ENCODE measurements at regions not wholly inside any gene's neighbourhood (a gene's known extent, or its start where the extent isn't known, plus 50 kb on each side); places are given as distances from the start of the nearest gene placed in this dataset.

GRCh38 chrX:34294665-34295064 is 162.6 kb upstream of the FAM47A start:
- CTCF ChIA-PET, result no interaction called here
- FAIRE-seq (no peak), DNase-seq (ENCODE audit: low read depth, low spot score) (no peak)
- intact Hi-C loops (cut with micrococcal nuclease), result no loop called here
- Histone ChIP-seq H3K9ac (replicated peaks; ENCODE audit: extremely low read depth, insufficient read depth, low read length) (no peak overlapping the region), H3K27me3 (ENCODE audit: control insufficient read depth in 2 of 2, insufficient read depth in 2 of 2, low read length in 2 of 2) (no peaks in the 10 kb centered on the region), H3K4me1 (ENCODE audit: control insufficient read depth, extremely low read depth, insufficient read depth, low read length) (no peaks in the 10 kb centered on the region), H3K4me3 (replicated peaks in 1 of 3; ENCODE audit: insufficient read depth in 1 of 3, low read depth in 1 of 3, low read length in 3 of 3) (no peak overlapping the region), H3K4me2 (ENCODE audit: insufficient read depth, low read length) (no peak overlapping the region), H3K79me2 (ENCODE audit: control insufficient read depth, insufficient read depth, low read length) (no peaks in the 10 kb centered on the region), H3K27ac (ENCODE audit: insufficient read depth, low read depth, low read length) (no peak overlapping the region), H4K20me1 (replicated peaks; ENCODE audit: control insufficient read depth, extremely low read depth, insufficient read depth, low read length) (no peaks in the 10 kb centered on the region), H3K9me3 (replicated peaks; ENCODE audit: control insufficient read depth, insufficient read depth, low read length) (no peaks in the 10 kb centered on the region), H3K36me3 (ENCODE audit: control insufficient read depth in 2 of 2, extremely low read depth in 1 of 2, insufficient read depth in 2 of 2, low read length in 2 of 2) (no peaks in the 10 kb centered on the region), H3K9me1 (replicated peaks; ENCODE audit: control insufficient read depth, extremely low read depth, insufficient read depth, low read length) (no peaks in the 10 kb centered on the region), H2AFZ (ENCODE audit: low read depth, low read length) (no peak overlapping the region)
- TF ChIP-seq MAX (IDR thresholded peaks at IDR 0.05; ENCODE audit: insufficient read depth, insufficient read length), result no peak
- no peak for TF ChIP-seq EZH2 (IDR thresholded peaks at IDR 0.05; ENCODE audit: borderline replicate concordance, low read depth, low read length, severe bottlenecking)
- TF ChIP-seq POLR2A (IDR thresholded peaks at IDR 0.05; ENCODE audit: low read depth, low read length), result no peak
- TF ChIP-seq POLR2AphosphoS5 (IDR thresholded peaks at IDR 0.05; ENCODE audit: insufficient read depth, low read depth, low read length), result no peak
- TF ChIP-seq FOS (IDR thresholded peaks at IDR 0.05; ENCODE audit: borderline replicate concordance, insufficient read depth, low read length), result no peak
- dilution Hi-C loops (cut with MboI; ENCODE audit: extremely low pct_ligation_motif_present, low sequenced_read_pairs), result no loop called here
- POLR2A ChIA-PET, result no interaction called here
- no TSS peak for BruUV-seq (replicated peaks)

- FAIRE-seq, result peak; percentile 96
- Histone ChIP-seq H4K20me1 (replicated peaks; ENCODE audit: control insufficient read depth, extremely low read depth, insufficient read depth, low read length) (no peaks in the 10 kb centered on the region), H3K79me2 (ENCODE audit: control insufficient read depth, insufficient read depth, low read length) (no peaks in the 10 kb centered on the region), H3K27me3 (ENCODE audit: control insufficient read depth in 2 of 2, insufficient read depth in 2 of 2, low read length in 2 of 2) (no peaks in the 10 kb centered on the region), H3K9me1 (replicated peaks; ENCODE audit: control insufficient read depth, extremely low read depth, insufficient read depth, low read length) (no peaks in the 10 kb centered on the region), H3K36me3 (ENCODE audit: control insufficient read depth in 2 of 2, extremely low read depth in 1 of 2, insufficient read depth in 2 of 2, low read length in 2 of 2) (no peaks in the 10 kb centered on the region), H3K4me1 (ENCODE audit: control insufficient read depth, extremely low read depth, insufficient read depth, low read length) (peaks cover 12% of the 10 kb centered on the region), H3K9me3 (replicated peaks; ENCODE audit: control insufficient read depth, insufficient read depth, low read length) (no peaks in the 10 kb centered on the region), H3K9ac (replicated peaks; ENCODE audit: extremely low read depth, insufficient read depth, low read length) (peak overlapping the region; percentile 9), H3K27ac (ENCODE audit: insufficient read depth, low read depth, low read length) (peak overlapping the region; percentile 48), H3K4me3 (replicated peaks in 1 of 3; ENCODE audit: insufficient read depth in 1 of 3, low read depth in 1 of 3, low read length in 3 of 3) (no peak overlapping the region), H3K4me2 (ENCODE audit: insufficient read depth, low read length) (peak overlapping the region; percentile 55), H2AFZ (ENCODE audit: low read depth, low read length) (no peak overlapping the region)
- TF ChIP-seq POLR2AphosphoS5 (IDR thresholded peaks at IDR 0.05; ENCODE audit: insufficient read depth, low read depth, low read length) (no peak), GATA2 (IDR thresholded peaks at IDR 0.05; ENCODE audit: insufficient read depth, insufficient read length, low read depth, low read length) (no peak), MYC (IDR thresholded peaks at IDR 0.05; ENCODE audit: low read depth, low read length) (no peak), MAX (IDR thresholded peaks at IDR 0.05; ENCODE audit: insufficient read depth, insufficient read length) (no peak), FOS (IDR thresholded peaks at IDR 0.05; ENCODE audit: borderline replicate concordance, insufficient read depth, low read length) (peak; percentile 12), JUN (IDR thresholded peaks at IDR 0.05; ENCODE audit: borderline replicate concordance, insufficient read depth, insufficient read length, low read depth) (peak; percentile 27), POLR2A (IDR thresholded peaks at IDR 0.05; ENCODE audit: low read depth, low read length) (no peak)
- TF ChIP-seq, protein P1, sequence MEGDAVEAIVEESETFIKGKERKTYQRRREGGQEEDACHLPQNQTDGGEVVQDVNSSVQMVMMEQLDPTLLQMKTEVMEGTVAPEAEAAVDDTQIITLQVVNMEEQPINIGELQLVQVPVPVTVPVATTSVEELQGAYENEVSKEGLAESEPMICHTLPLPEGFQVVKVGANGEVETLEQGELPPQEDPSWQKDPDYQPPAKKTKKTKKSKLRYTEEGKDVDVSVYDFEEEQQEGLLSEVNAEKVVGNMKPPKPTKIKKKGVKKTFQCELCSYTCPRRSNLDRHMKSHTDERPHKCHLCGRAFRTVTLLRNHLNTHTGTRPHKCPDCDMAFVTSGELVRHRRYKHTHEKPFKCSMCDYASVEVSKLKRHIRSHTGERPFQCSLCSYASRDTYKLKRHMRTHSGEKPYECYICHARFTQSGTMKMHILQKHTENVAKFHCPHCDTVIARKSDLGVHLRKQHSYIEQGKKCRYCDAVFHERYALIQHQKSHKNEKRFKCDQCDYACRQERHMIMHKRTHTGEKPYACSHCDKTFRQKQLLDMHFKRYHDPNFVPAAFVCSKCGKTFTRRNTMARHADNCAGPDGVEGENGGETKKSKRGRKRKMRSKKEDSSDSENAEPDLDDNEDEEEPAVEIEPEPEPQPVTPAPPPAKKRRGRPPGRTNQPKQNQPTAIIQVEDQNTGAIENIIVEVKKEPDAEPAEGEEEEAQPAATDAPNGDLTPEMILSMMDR (IDR thresholded peaks at IDR 0.05; ENCODE audit: extremely low read depth in 1 of 2, insufficient read depth in 1 of 2, low read depth in 1 of 2, low read length in 2 of 2), result no peak
- intact Hi-C loops (cut with micrococcal nuclease) (loop anchor here (10.0 kb wide), 1 partner anchor 54 kb away; no protein-coding TSS in a partner anchor), dilution Hi-C loops (cut with MboI; ENCODE audit: extremely low pct_ligation_motif_present, low sequenced_read_pairs) (no loop called here)
- CTCF ChIA-PET, result interaction anchor here (0.9 to 1.6 kb wide), 3 partner anchors 9 to 854 kb away, joined by 3 to 4 read pairs (median 3); no protein-coding TSS in a partner anchor
- BruUV-seq (replicated peaks), result no TSS peak
- POLR2A ChIA-PET, result no interaction called here
- DNase-seq (ENCODE audit: low read depth, low spot score), result peak; percentile 85
These were observed 156.7 kb upstream of the FAM47A start for GRCh38 chrX:34288782-34289181.

All from endothelial cell of umbilical vein (primary cell).